ENCODE measurements at regions not wholly inside any gene's neighbourhood (a gene's known extent, or its start where the extent isn't known, plus 50 kb on each side); places are given as distances from the start of the nearest gene placed in this dataset.

GRCh38 chr2:30393510-30393909 is 53.5 kb upstream of the LCLAT1 start:
- CTCF ChIA-PET, result interaction anchor here (1.6 kb wide), 1 partner anchor 10 kb away, joined by 4 read pairs; no protein-coding TSS in a partner anchor
- H3K36me3 ChIP-seq (ENCODE audit: control insufficient read depth, insufficient read depth, low read length), result no peaks in the 10 kb centered on the region
- peaks cover 1% of the 10 kb centered on the region; the same call in 1 of the 2 replicates for H3K27me3 ChIP-seq (ENCODE audit: control insufficient read depth, insufficient read depth, low read length)
- no peak for DNase-seq (ENCODE audit: low read depth)
- POLR2A ChIA-PET, result no interaction called here
- no peak overlapping the region for H3K4me3 ChIP-seq (ENCODE audit: low read depth, low read length)
- no peak for TF ChIP-seq CTCF (IDR thresholded peaks at IDR 0.05; ENCODE audit: insufficient read depth, low read depth, low read length)

- CTCF ChIA-PET, result interaction anchor here (1.6 kb wide), 1 partner anchor 10 kb away, joined by 4 read pairs; no protein-coding TSS in a partner anchor
- TF ChIP-seq CTCF (IDR thresholded peaks at IDR 0.05; ENCODE audit: insufficient read depth, low read depth, low read length), result no peak
- H3K36me3 ChIP-seq (ENCODE audit: control insufficient read depth, insufficient read depth, low read length), result no peaks in the 10 kb centered on the region
- H3K27me3 ChIP-seq (ENCODE audit: control insufficient read depth, insufficient read depth, low read length), result no peaks in the 10 kb centered on the region; the same call in 1 of the 2 replicates
- no peak overlapping the region for H3K4me3 ChIP-seq (ENCODE audit: low read depth, low read length)
- DNase-seq (ENCODE audit: low read depth), result no peak
- POLR2A ChIA-PET, result no interaction called here
These were observed 53.0 kb upstream of the LCLAT1 start for GRCh38 chr2:30394096-30394495.

GRCh38 chr2:30396436-30397232 is 50.4 kb upstream of the LCLAT1 start:
- no peak overlapping the region for H3K4me3 ChIP-seq (ENCODE audit: low read depth, low read length)
- ChIA-PET POLR2A (no interaction called here), CTCF (interaction anchor here (0.8 to 1.0 kb wide), 2 partner anchors 13 to 187 kb away, joined by 3 read pairs; no protein-coding TSS in a partner anchor)
- no peak for DNase-seq (ENCODE audit: low read depth)
- no peak for TF ChIP-seq CTCF (IDR thresholded peaks at IDR 0.05; ENCODE audit: insufficient read depth, low read depth, low read length)
- H3K27me3 ChIP-seq (ENCODE audit: control insufficient read depth, insufficient read depth, low read length), result peaks cover 2% of the 10 kb centered on the region; the same call in 1 of the 2 replicates
- no peaks in the 10 kb centered on the region for H3K36me3 ChIP-seq (ENCODE audit: control insufficient read depth, insufficient read depth, low read length)
